HCT116 (cell line): ENCODE measurements at regions not wholly inside any gene's neighbourhood (a gene's known extent, or its start where the extent isn't known, plus 50 kb on each side); places are given as distances from the start of the nearest gene placed in this dataset.

ENCODE experiments used
- CEBPB ChIP-seq: IDR thresholded peaks from 2 replicates; pipeline ENCODE4 v1.6.1; 2012; ENCODE audit warnings: low read depth
- EZH2 ChIP-seq: fragments of 200-600 bp; sonication (generic); IDR thresholded peaks from 2 replicates; pipeline ENCODE4 v1.6.1; 2017; ENCODE audit warnings: antibody characterized with exemption, mixed run types
- TF ChIP-seq, protein P1 (sequence below), 3 experiments: fragments of 200-600 bp in 1 of 3; sonication (generic) in 1 of 3; IDR thresholded peaks in 2 of 3; conservative IDR thresholded peaks in 1 of 3; 2 replicates each; pipeline ENCODE4 v1.5.1; 2012 to 2017; ENCODE audit warnings: low read depth in 2 of 3, low read length in 2 of 3, antibody characterized with exemption in 1 of 3, borderline replicate concordance in 1 of 3, control low read depth in 1 of 3, mild to moderate bottlenecking in 1 of 3, mixed read lengths in 1 of 3, mixed run types in 1 of 3, moderate library complexity in 1 of 3; ENCODE audit not compliant: insufficient read depth in 1 of 3
- TF ChIP-seq, protein P2 (sequence below): IDR thresholded peaks from 2 replicates; pipeline ENCODE4 v1.6.1; 2012
- TF ChIP-seq, protein P3 (sequence below): IDR thresholded peaks from 2 replicates; pipeline ENCODE4 v1.6.1; 2012

DNA sequence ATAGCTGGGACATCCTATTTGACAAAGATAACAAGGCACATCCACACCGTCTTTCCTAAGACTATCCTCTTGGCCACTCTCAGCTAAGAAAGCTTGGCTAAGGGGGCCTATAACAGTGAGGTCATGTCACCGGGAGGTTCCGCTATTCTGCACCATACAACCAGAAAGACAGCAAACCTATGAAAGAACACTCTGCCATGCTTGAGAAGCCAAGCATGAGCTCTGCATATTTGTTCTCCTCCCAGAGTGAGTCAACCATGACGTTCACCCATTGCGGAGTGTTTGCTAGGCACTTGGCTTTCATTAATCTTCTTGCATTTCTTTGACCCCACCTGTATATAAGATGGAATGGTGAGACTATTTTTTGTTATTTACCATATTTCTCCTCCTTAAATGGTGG, 141.2 kb downstream of the GMNC start:
- TF ChIP-seq CEBPB (no peak), EZH2 (no peak)
- TF ChIP-seq, protein P1, sequence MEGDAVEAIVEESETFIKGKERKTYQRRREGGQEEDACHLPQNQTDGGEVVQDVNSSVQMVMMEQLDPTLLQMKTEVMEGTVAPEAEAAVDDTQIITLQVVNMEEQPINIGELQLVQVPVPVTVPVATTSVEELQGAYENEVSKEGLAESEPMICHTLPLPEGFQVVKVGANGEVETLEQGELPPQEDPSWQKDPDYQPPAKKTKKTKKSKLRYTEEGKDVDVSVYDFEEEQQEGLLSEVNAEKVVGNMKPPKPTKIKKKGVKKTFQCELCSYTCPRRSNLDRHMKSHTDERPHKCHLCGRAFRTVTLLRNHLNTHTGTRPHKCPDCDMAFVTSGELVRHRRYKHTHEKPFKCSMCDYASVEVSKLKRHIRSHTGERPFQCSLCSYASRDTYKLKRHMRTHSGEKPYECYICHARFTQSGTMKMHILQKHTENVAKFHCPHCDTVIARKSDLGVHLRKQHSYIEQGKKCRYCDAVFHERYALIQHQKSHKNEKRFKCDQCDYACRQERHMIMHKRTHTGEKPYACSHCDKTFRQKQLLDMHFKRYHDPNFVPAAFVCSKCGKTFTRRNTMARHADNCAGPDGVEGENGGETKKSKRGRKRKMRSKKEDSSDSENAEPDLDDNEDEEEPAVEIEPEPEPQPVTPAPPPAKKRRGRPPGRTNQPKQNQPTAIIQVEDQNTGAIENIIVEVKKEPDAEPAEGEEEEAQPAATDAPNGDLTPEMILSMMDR (IDR thresholded peaks at IDR 0.05 in 2 of 3, conservative IDR thresholded peaks at IDR 0.05 in 1 of 3; ENCODE audit: borderline replicate concordance in 1 of 3, insufficient read depth in 1 of 3, low read depth in 2 of 3, low read length in 2 of 3), result no peak
- TF ChIP-seq, protein P2, sequence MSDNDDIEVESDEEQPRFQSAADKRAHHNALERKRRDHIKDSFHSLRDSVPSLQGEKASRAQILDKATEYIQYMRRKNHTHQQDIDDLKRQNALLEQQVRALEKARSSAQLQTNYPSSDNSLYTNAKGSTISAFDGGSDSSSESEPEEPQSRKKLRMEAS, result no peak
- TF ChIP-seq, protein P3, sequence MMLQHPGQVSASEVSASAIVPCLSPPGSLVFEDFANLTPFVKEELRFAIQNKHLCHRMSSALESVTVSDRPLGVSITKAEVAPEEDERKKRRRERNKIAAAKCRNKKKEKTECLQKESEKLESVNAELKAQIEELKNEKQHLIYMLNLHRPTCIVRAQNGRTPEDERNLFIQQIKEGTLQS, result no peak
